IMR-90 (cell line): ENCODE measurements at regions not wholly inside any gene's neighbourhood (a gene's known extent, or its start where the extent isn't known, plus 50 kb on each side); places are given as distances from the start of the nearest gene placed in this dataset.

ENCODE experiments used
- ATAC-seq: fragments of 200-7000 bp; cut with Tn5 transposase; 2 replicates; pipeline ENCODE4 v1.9.1; 2020; ENCODE audit warnings: low read depth, mild to moderate bottlenecking, moderate library complexity
- BruUV-seq: library from RNA; stranded (reverse); fragments of 400-500 nt; replicated peaks from 2 replicates; lab custom pipeline; 2021; lab: Mats Ljungman, UMichigan
- CTCF ChIA-PET: fragments of 300-600 bp; formaldehyde crosslinking; extraction: SDS; loops from one replicate; lab custom pipeline; 2021; ENCODE audit warnings: antibody characterized with exemption; lab: Yijun Ruan, JAX
- POLR2A ChIA-PET: fragments of 300-600 bp; sonication (Branson Sonifier 250); formaldehyde crosslinking; loops from one replicate; lab custom pipeline; 2022; ENCODE audit warnings: antibody characterized with exemption; ENCODE audit not compliant: unreplicated experiment; lab: Charles Lee
- DNase-seq: peaks from one replicate; pipeline ENCODE4 v3.0.0; 2013
- H2AFZ ChIP-seq: replicated peaks from 2 replicates; pipeline ENCODE3; 2013; ENCODE audit warnings: low read length, mild to moderate bottlenecking; ENCODE audit not compliant: poor library complexity
- H2AK5ac ChIP-seq: 2 replicates; pipeline ENCODE4 v1.6.1; 2013; ENCODE audit warnings: low read depth, low read length, inconsistent platforms
- H2AK9ac ChIP-seq: replicated peaks from 2 replicates; pipeline ENCODE3; 2013; ENCODE audit warnings: mild to moderate bottlenecking, low read depth, low read length, moderate library complexity; ENCODE audit not compliant: poor library complexity
- H2BK120ac ChIP-seq: 2 replicates; pipeline ENCODE4 v1.6.1; 2013; ENCODE audit warnings: low read depth, low read length, inconsistent platforms
- H2BK15ac ChIP-seq: 3 replicates; pipeline ENCODE4 v1.6.1; 2013; ENCODE audit warnings: low read depth, low read length, inconsistent platforms
- H2BK20ac ChIP-seq: 2 replicates; pipeline ENCODE4 v1.6.1; 2013; ENCODE audit warnings: low read depth, mild to moderate bottlenecking, inconsistent platforms, low read length, moderate library complexity
- H2BK5ac ChIP-seq: 2 replicates; pipeline ENCODE4 v1.6.1; 2013; ENCODE audit warnings: mild to moderate bottlenecking, low read depth, low read length, inconsistent platforms; ENCODE audit not compliant: poor library complexity, severe bottlenecking
- H3K14ac ChIP-seq: replicated peaks from 2 replicates; pipeline ENCODE4 v1.6.1; 2013; ENCODE audit warnings: low read depth, low read length, inconsistent platforms
- H3K18ac ChIP-seq: 2 replicates; pipeline ENCODE4 v1.6.1; 2013; ENCODE audit warnings: low read depth, low read length, control low read depth
- H3K23ac ChIP-seq: 2 replicates; pipeline ENCODE4 v1.6.1; 2013; ENCODE audit warnings: low read depth, low read length, inconsistent platforms
- H3K27ac ChIP-seq: 2 replicates; pipeline ENCODE4 v1.5.1; 2013; ENCODE audit warnings: mild to moderate bottlenecking, control low read depth, low read length; ENCODE audit not compliant: insufficient read depth
- H3K27me3 ChIP-seq: 2 replicates; pipeline ENCODE4 v1.6.1; 2013; ENCODE audit warnings: low read length; ENCODE audit not compliant: control insufficient read depth, insufficient read depth
- H3K36me3 ChIP-seq: 2 replicates; pipeline ENCODE4 v1.6.1; 2013; ENCODE audit warnings: low read length, mixed read lengths; ENCODE audit not compliant: control insufficient read depth, insufficient read depth
- H3K4ac ChIP-seq: 2 replicates; pipeline ENCODE4 v1.6.1; 2013; ENCODE audit warnings: low read depth, low read length, inconsistent platforms
- H3K4me1 ChIP-seq: 2 replicates; pipeline ENCODE4 v1.6.1; 2013; ENCODE audit warnings: low read length, mixed read lengths; ENCODE audit not compliant: control insufficient read depth, insufficient read depth
- H3K4me2 ChIP-seq: 2 replicates; pipeline ENCODE4 v1.6.1; 2013; ENCODE audit warnings: low read depth, mild to moderate bottlenecking, control low read depth, low read length, moderate library complexity
- H3K4me3 ChIP-seq: 2 replicates; pipeline ENCODE4 v1.5.1; 2013; ENCODE audit warnings: low read depth, mild to moderate bottlenecking, control low read depth, low read length, moderate library complexity; ENCODE audit not compliant: insufficient read depth
- H3K56ac ChIP-seq: 2 replicates; pipeline ENCODE4 v1.6.1; 2013; ENCODE audit warnings: low read length, inconsistent platforms; ENCODE audit not compliant: insufficient read depth; ENCODE audit errors: extremely low read depth
- H3K79me1 ChIP-seq, 2 experiments: 2 replicates each; pipeline ENCODE4 v1.6.1; 2013; ENCODE audit warnings: low read length in 2 of 2, inconsistent platforms in 1 of 2, low read depth in 1 of 2
- H3K9ac ChIP-seq: 2 replicates; pipeline ENCODE4 v1.6.1; 2013; ENCODE audit warnings: low read depth, low read length, control low read depth
- H3K9me1 ChIP-seq: 2 replicates; pipeline ENCODE4 v1.6.1; 2013; ENCODE audit warnings: low read length, inconsistent platforms; ENCODE audit not compliant: insufficient read depth
- H3K9me3 ChIP-seq: 2 replicates; pipeline ENCODE4 v1.6.1; 2013; ENCODE audit warnings: low read length; ENCODE audit not compliant: control insufficient read depth, insufficient read depth
- H4K20me1 ChIP-seq: 2 replicates; pipeline ENCODE4 v1.6.1; 2013; ENCODE audit warnings: low read length, inconsistent platforms; ENCODE audit not compliant: insufficient read depth
- H4K5ac ChIP-seq: 2 replicates; pipeline ENCODE4 v1.6.1; 2013; ENCODE audit warnings: mild to moderate bottlenecking, low read depth, low read length, control low read depth
- H4K8ac ChIP-seq, 2 experiments: 2 replicates each; pipeline ENCODE4 v1.6.1; 2013; ENCODE audit warnings: low read depth in 2 of 2, low read length in 2 of 2, control low read depth in 1 of 2, inconsistent platforms in 1 of 2
- H4K91ac ChIP-seq: 2 replicates; pipeline ENCODE4 v1.6.1; 2013; ENCODE audit warnings: low read depth, low read length, inconsistent platforms; ENCODE audit not compliant: insufficient read depth
- FOS ChIP-seq: fragments of 150-350 bp; IDR thresholded peaks from 2 replicates; pipeline ENCODE4 v1.6.1; 2016; ENCODE audit warnings: low read depth, low read length
- MAFK ChIP-seq: IDR thresholded peaks from 2 replicates; pipeline ENCODE4 v1.6.1; 2012; ENCODE audit warnings: low read depth, low read length, improper control_type of control experiment
- MAZ ChIP-seq: IDR thresholded peaks from 2 replicates; pipeline ENCODE4 v1.6.1; 2012; ENCODE audit warnings: low read depth, mild to moderate bottlenecking, low read length, improper control_type of control experiment, moderate library complexity, borderline replicate concordance
- MXI1 ChIP-seq: IDR thresholded peaks from 2 replicates; pipeline ENCODE4 v1.6.1; 2012; ENCODE audit warnings: low read depth, mild to moderate bottlenecking, low read length, moderate library complexity, borderline replicate concordance
- NFE2L2 ChIP-seq: fragments of 150-350 bp; IDR thresholded peaks from 2 replicates; pipeline ENCODE4 v1.6.1; 2016; ENCODE audit warnings: low read depth, mild to moderate bottlenecking, low read length
- POLR2A ChIP-seq: IDR thresholded peaks from 2 replicates; pipeline ENCODE4 v1.6.1; 2012; ENCODE audit warnings: mild to moderate bottlenecking, low read depth, low read length
- SMC3 ChIP-seq: fragments of 150-350 bp; IDR thresholded peaks from 2 replicates; pipeline ENCODE4 v1.6.1; 2016; ENCODE audit warnings: low read depth, mild to moderate bottlenecking, antibody characterized with exemption, low read length, moderate library complexity
- WGBS, 2 experiments: methylation state at CpG; one replicate each; pipeline versions ENCODE4 v1.1.5 to v1.1.7; 2013; ENCODE audit warnings: missing lambda C conversion rate in 2 of 2; ENCODE audit not compliant: insufficient read length in 1 of 2; ENCODE audit errors: extremely low coverage in 2 of 2; 5-methylcytosine and 5-hydroxymethylcytosine counted together
- dilution Hi-C: fragments of 300-500 bp; cut with HindIII; formaldehyde crosslinking; loops from one replicate; pipeline ENCODE4 v1.14.3; 2018; ENCODE audit warnings: low sequenced_read_pairs; ENCODE audit not compliant: unreplicated experiment
- in situ Hi-C: fragments of 300-500 bp; cut with MboI; formaldehyde crosslinking; loops from 3 replicates; pipeline ENCODE4 v1.14.3; 2019; ENCODE audit warnings: low sequenced_read_pairs, inconsistent platforms, mixed read lengths
- intact Hi-C: fragments of 100-400 bp; cut with micrococcal nuclease; formaldehyde crosslinking; loops from 2 replicates; pipeline ENCODE4 v1.10.0; 2022

DNA sequence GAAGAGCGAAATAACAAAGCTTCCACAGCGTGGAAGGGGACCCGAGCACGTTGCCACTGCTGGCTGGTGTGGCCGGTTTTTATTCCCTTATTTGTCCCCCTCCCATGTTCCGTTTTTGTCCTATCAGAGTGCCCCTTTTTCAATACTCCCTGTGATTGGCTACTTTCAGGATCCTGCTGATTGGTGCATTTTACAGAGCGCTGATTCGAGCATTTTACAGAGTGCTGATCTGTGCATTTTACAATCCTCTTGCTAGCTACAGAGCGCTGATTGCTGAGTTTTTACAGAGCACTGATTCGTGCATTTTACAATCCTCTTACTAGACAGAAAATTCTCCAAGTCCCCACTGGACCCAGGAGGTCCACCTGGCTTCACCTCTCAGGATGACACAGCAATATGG is 250.9 kb upstream of the EPHA5 start:
- no peak overlapping the region for H2AK9ac ChIP-seq
- dilution Hi-C loops = no loop called here
- no peak overlapping the region for H3K27ac ChIP-seq
- TF ChIP-seq SMC3 (no peak), NFE2L2 (no peak), POLR2A (no peak), MXI1 (no peak), FOS (no peak), MAZ (no peak), MAFK (no peak)
- no peak overlapping the region for H4K91ac ChIP-seq
- no peak overlapping the region for H3K14ac ChIP-seq
- H3K4ac ChIP-seq = no peak overlapping the region
- no peak overlapping the region for H3K9ac ChIP-seq
- H4K8ac ChIP-seq = no peak overlapping the region
- intact Hi-C loops = no loop called here
- H3K4me3 ChIP-seq = no peak overlapping the region
- POLR2A ChIA-PET = no interaction called here
- H3K23ac ChIP-seq = no peak overlapping the region
- no peak overlapping the region for H2AFZ ChIP-seq
- no peaks in the 10 kb centered on the region for H3K9me1 ChIP-seq
- H4K5ac ChIP-seq = no peak overlapping the region
- no peaks in the 10 kb centered on the region for H3K4me1 ChIP-seq
- no peak overlapping the region for H2BK15ac ChIP-seq
- H3K27me3 ChIP-seq = no peaks in the 10 kb centered on the region
- in situ Hi-C loops = no loop called here
- H2AK5ac ChIP-seq = no peak overlapping the region
- H4K20me1 ChIP-seq = no peaks in the 10 kb centered on the region
- 53% methylated on average over 9 of the region's 10 CpGs; no CpG with 5 or more reads in 1 of the 2 experiments for WGBS, 2 experiments
- DNase-seq (no peak), ATAC-seq (no peak)
- no peak overlapping the region for H3K4me2 ChIP-seq
- H3K79me1 ChIP-seq = no peaks in the 10 kb centered on the region
- CTCF ChIA-PET = no interaction called here
- H3K18ac ChIP-seq = no peak overlapping the region
- no TSS peak for BruUV-seq
- H2BK20ac ChIP-seq = no peak overlapping the region
- no peak overlapping the region for H2BK5ac ChIP-seq
- peaks cover 4% of the 10 kb centered on the region for H3K9me3 ChIP-seq
- H2BK120ac ChIP-seq = no peak overlapping the region
- H3K56ac ChIP-seq = no peak overlapping the region
- H3K36me3 ChIP-seq = no peaks in the 10 kb centered on the region
